ENCODE measurements at regions not wholly inside any gene's neighbourhood (a gene's known extent, or its start where the extent isn't known, plus 50 kb on each side); places are given as distances from the start of the nearest gene placed in this dataset.

DNA sequence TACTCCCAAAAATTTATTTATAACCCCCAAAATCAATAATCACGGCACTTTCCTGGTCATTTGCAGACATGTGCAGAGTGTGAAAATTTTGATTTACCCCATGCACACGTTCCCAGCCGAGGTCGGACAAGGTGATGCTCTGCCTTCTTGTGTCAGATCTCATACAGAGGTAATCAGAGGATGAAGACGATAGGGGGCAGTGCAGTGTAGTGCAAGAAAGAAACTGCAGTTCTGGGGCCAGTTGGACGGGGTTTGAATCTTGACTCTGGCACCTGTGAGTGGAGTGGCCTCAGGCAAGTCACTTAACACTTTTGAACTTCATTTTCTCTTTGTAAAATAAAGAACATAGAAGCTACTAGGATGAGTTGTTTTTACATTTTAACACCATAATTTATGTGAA is 88.4 kb downstream of the FRMPD3 start:
- H4K12ac ChIP-seq (ENCODE audit: low read depth, low read length) = no peak overlapping the region
- H2BK12ac ChIP-seq (ENCODE audit: low read length) = no peak overlapping the region
- no peak overlapping the region for H3K23ac ChIP-seq (ENCODE audit: low read length)
- H2BK120ac ChIP-seq (ENCODE audit: insufficient read depth, low read length, poor library complexity) = no peak overlapping the region
- no peak overlapping the region for H4K8ac ChIP-seq (ENCODE audit: low read depth, low read length)
- H3K79me2 ChIP-seq (ENCODE audit: control insufficient read depth, insufficient read depth, low read length, poor library complexity) = no peaks in the 10 kb centered on the region
- no peak overlapping the region for H2AK5ac ChIP-seq (ENCODE audit: low read length)
- H3K79me1 ChIP-seq (ENCODE audit: low read length) = no peaks in the 10 kb centered on the region
- no peaks in the 10 kb centered on the region for H3K27me3 ChIP-seq (ENCODE audit: insufficient read depth, low read length)
- H3K9ac ChIP-seq (ENCODE audit: low read length) = no peak overlapping the region
- H2BK5ac ChIP-seq (ENCODE audit: low read depth, low read length, poor library complexity) = no peak overlapping the region
- H4K91ac ChIP-seq (ENCODE audit: low read depth, low read length) = no peak overlapping the region
- no peak overlapping the region for H3K18ac ChIP-seq (ENCODE audit: low read length)
- no peaks in the 10 kb centered on the region for H3K4me1 ChIP-seq (ENCODE audit: control insufficient read depth in 1 of 2, insufficient read depth in 2 of 2, low read length in 2 of 2)
- no CpG with 5 or more reads among the region's 6 CpGs for WGBS (ENCODE audit: extremely low coverage, insufficient coverage, insufficient read length)
- H3K4me3 ChIP-seq (ENCODE audit: low read depth, low read length) = no peak overlapping the region
- no peak overlapping the region for H3K4me2 ChIP-seq (ENCODE audit: low read length)
- no peaks in the 10 kb centered on the region for H3K9me3 ChIP-seq (ENCODE audit: insufficient read depth, low read depth, low read length)
- peak; percentile 25 to 63 for DNase-seq
- no peak overlapping the region for H3K27ac ChIP-seq (ENCODE audit: low read depth, low read length)
- no peaks in the 10 kb centered on the region for H3K36me3 ChIP-seq (ENCODE audit: control insufficient read depth in 1 of 2, insufficient read depth in 2 of 2, low read length in 2 of 2)
- H2AFZ ChIP-seq (ENCODE audit: insufficient read depth, low read length, poor library complexity) = no peak overlapping the region
- no peak overlapping the region for H3K14ac ChIP-seq (ENCODE audit: low read length)
- H3K4ac ChIP-seq (ENCODE audit: low read depth, low read length) = no peak overlapping the region

DNA sequence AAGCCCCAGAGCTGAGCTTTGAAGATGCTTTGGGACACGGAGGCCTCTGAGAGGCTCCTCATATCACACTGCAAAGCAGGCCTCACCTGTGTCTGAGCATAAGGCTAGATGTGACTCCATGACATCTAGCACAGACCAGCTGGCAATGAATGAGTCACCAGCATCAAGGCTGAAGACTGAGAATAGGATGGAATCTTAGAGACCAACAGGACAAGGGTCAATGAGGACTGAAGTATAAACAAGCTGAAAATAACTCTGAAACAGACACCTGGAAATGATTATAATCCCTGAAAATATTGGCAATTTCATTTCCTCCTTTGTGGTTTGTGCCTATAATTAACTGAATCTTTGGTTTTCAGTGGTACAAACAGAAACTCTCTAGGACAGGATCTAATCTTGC is 87.1 kb upstream of the PRPS1 start:
- H3K4ac ChIP-seq (ENCODE audit: low read depth, low read length) = no peak overlapping the region
- H3K14ac ChIP-seq (ENCODE audit: low read length) = no peak overlapping the region
- DNase-seq = peak in 1 of 2 donors; percentile 12
- no peak overlapping the region for H4K8ac ChIP-seq (ENCODE audit: low read depth, low read length)
- H2BK12ac ChIP-seq (ENCODE audit: low read length) = no peak overlapping the region
- H2AFZ ChIP-seq (ENCODE audit: insufficient read depth, low read length, poor library complexity) = no peak overlapping the region
- H3K79me1 ChIP-seq (ENCODE audit: low read length) = no peaks in the 10 kb centered on the region
- H3K27me3 ChIP-seq (ENCODE audit: insufficient read depth, low read length) = no peaks in the 10 kb centered on the region
- no peak overlapping the region for H3K4me3 ChIP-seq (ENCODE audit: low read depth, low read length)
- no peak overlapping the region for H3K9ac ChIP-seq (ENCODE audit: low read length)
- H2BK5ac ChIP-seq (ENCODE audit: low read depth, low read length, poor library complexity) = no peak overlapping the region
- no peak overlapping the region for H3K18ac ChIP-seq (ENCODE audit: low read length)
- H3K79me2 ChIP-seq (ENCODE audit: control insufficient read depth, insufficient read depth, low read length, poor library complexity) = no peaks in the 10 kb centered on the region
- H3K9me3 ChIP-seq (ENCODE audit: insufficient read depth, low read depth, low read length) = no peaks in the 10 kb centered on the region
- no peak overlapping the region for H3K4me2 ChIP-seq (ENCODE audit: low read length)
- H4K91ac ChIP-seq (ENCODE audit: low read depth, low read length) = no peak overlapping the region
- no CpG with 5 or more reads among the region's 1 CpG for WGBS (ENCODE audit: extremely low coverage, insufficient coverage, insufficient read length)
- no peak overlapping the region for H3K27ac ChIP-seq (ENCODE audit: low read depth, low read length)
- no peaks in the 10 kb centered on the region for H3K4me1 ChIP-seq (ENCODE audit: control insufficient read depth in 1 of 2, insufficient read depth in 2 of 2, low read length in 2 of 2)
- H2AK5ac ChIP-seq (ENCODE audit: low read length) = no peak overlapping the region
- no peaks in the 10 kb centered on the region for H3K36me3 ChIP-seq (ENCODE audit: control insufficient read depth in 1 of 2, insufficient read depth in 2 of 2, low read length in 2 of 2)
- no peak overlapping the region for H2BK120ac ChIP-seq (ENCODE audit: insufficient read depth, low read length, poor library complexity)
- H3K23ac ChIP-seq (ENCODE audit: low read length) = no peak overlapping the region
- H4K12ac ChIP-seq (ENCODE audit: low read depth, low read length) = no peak overlapping the region

DNA sequence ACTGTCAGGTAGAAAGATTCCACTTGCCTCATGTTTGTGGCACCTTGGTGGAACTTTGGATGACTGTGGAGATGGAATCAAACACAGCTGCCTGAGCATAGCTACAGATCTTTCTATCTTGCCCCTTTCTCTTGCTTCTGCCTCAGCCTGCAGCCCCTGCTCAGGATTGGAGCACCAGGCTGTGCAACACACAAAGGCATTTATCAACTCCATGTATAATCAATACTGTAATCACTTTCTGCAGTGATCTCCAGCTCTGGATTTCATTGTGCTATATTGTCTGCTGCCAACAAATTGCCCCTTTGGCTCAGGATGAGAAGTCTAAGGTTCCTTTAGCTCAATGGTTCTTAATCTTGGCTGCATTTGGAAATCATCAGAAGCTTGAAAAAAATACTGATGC is 86.3 kb upstream of the PRPS1 start:
- H2BK12ac ChIP-seq (ENCODE audit: low read length) = no peak overlapping the region

DNA sequence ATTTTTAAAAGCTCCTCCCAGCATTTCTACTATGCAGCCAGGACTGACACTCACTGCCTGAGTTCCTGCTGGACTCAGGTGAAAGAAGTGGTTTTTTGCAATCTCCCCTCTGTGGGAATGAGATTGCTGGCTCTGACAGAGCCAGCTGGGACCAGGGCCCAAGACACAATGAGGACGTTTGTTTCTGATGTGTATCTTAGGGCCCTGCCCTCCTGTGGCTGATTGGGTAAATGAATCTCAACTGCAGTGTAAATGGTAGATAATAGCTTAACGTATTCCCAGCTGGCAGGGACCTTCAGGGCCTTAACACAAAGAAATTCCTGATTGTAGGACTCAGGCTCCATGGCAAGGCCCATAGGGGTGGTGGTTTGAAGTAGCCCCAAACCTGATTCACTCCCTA is 85.8 kb upstream of the PRPS1 start:
- no peak overlapping the region for H3K18ac ChIP-seq (ENCODE audit: low read length)
- H3K14ac ChIP-seq (ENCODE audit: low read length) = no peak overlapping the region
- no peaks in the 10 kb centered on the region for H3K9me3 ChIP-seq (ENCODE audit: insufficient read depth, low read depth, low read length)
- H2AK5ac ChIP-seq (ENCODE audit: low read length) = no peak overlapping the region
- no peaks in the 10 kb centered on the region for H3K27me3 ChIP-seq (ENCODE audit: insufficient read depth, low read length)
- H2BK5ac ChIP-seq (ENCODE audit: low read depth, low read length, poor library complexity) = no peak overlapping the region
- H3K4ac ChIP-seq (ENCODE audit: low read depth, low read length) = no peak overlapping the region
- no peak overlapping the region for H3K4me2 ChIP-seq (ENCODE audit: low read length)
- H3K27ac ChIP-seq (ENCODE audit: low read depth, low read length) = no peak overlapping the region
- no CpG with 5 or more reads among the region's 2 CpGs for WGBS (ENCODE audit: extremely low coverage, insufficient coverage, insufficient read length)
- H4K91ac ChIP-seq (ENCODE audit: low read depth, low read length) = no peak overlapping the region
- no peaks in the 10 kb centered on the region for H3K4me1 ChIP-seq (ENCODE audit: control insufficient read depth in 1 of 2, insufficient read depth in 2 of 2, low read length in 2 of 2)
- H4K12ac ChIP-seq (ENCODE audit: low read depth, low read length) = no peak overlapping the region
- no peak overlapping the region for H3K9ac ChIP-seq (ENCODE audit: low read length)
- no peak overlapping the region for H3K4me3 ChIP-seq (ENCODE audit: low read depth, low read length)
- H2BK12ac ChIP-seq (ENCODE audit: low read length) = no peak overlapping the region
- DNase-seq = peak in 1 of 2 donors; percentile 9
- H2BK120ac ChIP-seq (ENCODE audit: insufficient read depth, low read length, poor library complexity) = no peak overlapping the region
- no peaks in the 10 kb centered on the region for H3K79me1 ChIP-seq (ENCODE audit: low read length)
- no peak overlapping the region for H3K23ac ChIP-seq (ENCODE audit: low read length)
- H2AFZ ChIP-seq (ENCODE audit: insufficient read depth, low read length, poor library complexity) = no peak overlapping the region
- H4K8ac ChIP-seq (ENCODE audit: low read depth, low read length) = no peak overlapping the region
- no peaks in the 10 kb centered on the region for H3K36me3 ChIP-seq (ENCODE audit: control insufficient read depth in 1 of 2, insufficient read depth in 2 of 2, low read length in 2 of 2)
- H3K79me2 ChIP-seq (ENCODE audit: control insufficient read depth, insufficient read depth, low read length, poor library complexity) = no peaks in the 10 kb centered on the region

More for the DNA sequence above, 86.3 kb upstream of the PRPS1 start:
- Histone ChIP-seq H3K9me3 (ENCODE audit: insufficient read depth, low read depth, low read length) (no peaks in the 10 kb centered on the region), H4K12ac (ENCODE audit: low read depth, low read length) (no peak overlapping the region), H2AK5ac (ENCODE audit: low read length) (no peak overlapping the region), H4K91ac (ENCODE audit: low read depth, low read length) (no peak overlapping the region), H2BK120ac (ENCODE audit: insufficient read depth, low read length, poor library complexity) (no peak overlapping the region), H3K4me2 (ENCODE audit: low read length) (no peak overlapping the region), H3K23ac (ENCODE audit: low read length) (no peak overlapping the region), H3K18ac (ENCODE audit: low read length) (no peak overlapping the region), H3K4ac (ENCODE audit: low read depth, low read length) (no peak overlapping the region), H2BK5ac (ENCODE audit: low read depth, low read length, poor library complexity) (no peak overlapping the region), H3K27me3 (ENCODE audit: insufficient read depth, low read length) (no peaks in the 10 kb centered on the region), H3K4me1 (ENCODE audit: control insufficient read depth in 1 of 2, insufficient read depth in 2 of 2, low read length in 2 of 2) (no peaks in the 10 kb centered on the region), H4K8ac (ENCODE audit: low read depth, low read length) (no peak overlapping the region), H3K36me3 (ENCODE audit: control insufficient read depth in 1 of 2, insufficient read depth in 2 of 2, low read length in 2 of 2) (no peaks in the 10 kb centered on the region), H3K14ac (ENCODE audit: low read length) (no peak overlapping the region), H3K9ac (ENCODE audit: low read length) (no peak overlapping the region), H3K4me3 (ENCODE audit: low read depth, low read length) (no peak overlapping the region), H2AFZ (ENCODE audit: insufficient read depth, low read length, poor library complexity) (no peak overlapping the region), H3K27ac (ENCODE audit: low read depth, low read length) (no peak overlapping the region), H3K79me2 (ENCODE audit: control insufficient read depth, insufficient read depth, low read length, poor library complexity) (no peaks in the 10 kb centered on the region), H3K79me1 (ENCODE audit: low read length) (no peaks in the 10 kb centered on the region)
- DNase-seq = no peak
